ENCODE measurements at regions not wholly inside any gene's neighbourhood (a gene's known extent, or its start where the extent isn't known, plus 50 kb on each side); places are given as distances from the start of the nearest gene placed in this dataset.

DNA sequence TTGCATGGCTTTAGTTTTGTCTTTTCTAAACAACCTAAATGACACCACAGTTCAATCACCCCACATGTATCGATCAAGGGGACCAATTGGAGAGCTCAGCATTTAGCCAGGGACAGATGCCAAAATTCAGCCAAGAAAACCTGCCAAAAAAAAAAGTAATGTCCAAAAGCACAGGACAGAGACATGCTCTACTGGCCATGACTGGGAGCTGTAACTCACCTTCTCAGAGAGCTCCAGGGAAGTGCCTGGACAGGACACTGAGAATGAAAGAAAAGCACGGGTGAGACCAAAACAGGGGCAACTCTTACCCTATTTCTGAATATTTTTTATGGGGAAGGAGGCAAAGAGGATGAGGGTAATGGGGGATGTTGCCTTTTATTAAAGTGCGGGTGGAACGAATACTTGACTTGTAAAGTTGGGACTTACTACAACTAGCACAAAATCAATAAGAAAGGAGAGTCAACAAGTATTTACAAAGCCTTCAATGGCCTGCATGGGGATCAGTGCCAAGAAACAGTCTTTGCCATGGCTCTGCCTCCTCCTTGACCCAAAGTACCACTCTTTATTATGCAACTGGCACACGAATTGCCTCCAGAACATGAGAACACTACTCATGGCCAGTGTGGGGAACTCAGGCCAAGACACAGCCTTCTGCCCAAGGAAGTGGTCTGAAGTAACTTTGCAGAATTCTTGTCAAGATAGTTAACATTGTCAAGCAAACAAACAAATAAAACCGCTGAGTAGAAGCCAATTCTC lies 72.9 kb upstream of the HK2 start:
- no peak for TF ChIP-seq REST (IDR thresholded peaks at IDR 0.05)
- no peak for TF ChIP-seq ZC3H11A (IDR thresholded peaks at IDR 0.05)
- TF ChIP-seq, protein P1, sequence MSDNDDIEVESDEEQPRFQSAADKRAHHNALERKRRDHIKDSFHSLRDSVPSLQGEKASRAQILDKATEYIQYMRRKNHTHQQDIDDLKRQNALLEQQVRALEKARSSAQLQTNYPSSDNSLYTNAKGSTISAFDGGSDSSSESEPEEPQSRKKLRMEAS (IDR thresholded peaks at IDR 0.05) = no peak
- TF ChIP-seq EHMT2 (IDR thresholded peaks at IDR 0.05; ENCODE audit: low read depth) = no peak
- no peak for TF ChIP-seq POLR2A (IDR thresholded peaks at IDR 0.05; ENCODE audit: low read length)
- no peak for TF ChIP-seq JUN (IDR thresholded peaks at IDR 0.05)
- no peak for TF ChIP-seq CTCF (IDR thresholded peaks at IDR 0.05)
- TF ChIP-seq RCOR1 (IDR thresholded peaks at IDR 0.05; ENCODE audit: low read depth, low read length) = no peak
- no peak for TF ChIP-seq RFX5 (IDR thresholded peaks at IDR 0.05)
- TF ChIP-seq HOXA7 (CRISPR knock-in tag; IDR thresholded peaks at IDR 0.05) = no peak
- no peak for TF ChIP-seq BHLHE40 (IDR thresholded peaks at IDR 0.05; ENCODE audit: low read depth, low read length)
- no peak for TF ChIP-seq CBX2 (IDR thresholded peaks at IDR 0.05; ENCODE audit: borderline replicate concordance, low read depth)
- no peak for TF ChIP-seq RNF2 (IDR thresholded peaks at IDR 0.05; ENCODE audit: borderline replicate concordance, low read depth)

All from A549 (cell line).